Caco-2 (cell line): ENCODE measurements at regions not wholly inside any gene's neighbourhood (a gene's known extent, or its start where the extent isn't known, plus 50 kb on each side); places are given as distances from the start of the nearest gene placed in this dataset.

Experiments
- BruUV-seq: library from RNA; stranded (reverse); fragments of 400-500 nt; replicated peaks from 2 replicates; lab custom pipeline; 2021; lab: Mats Ljungman, UMichigan
- CTCF ChIA-PET: fragments of 300-600 bp; sonication (Branson Sonifier 250); formaldehyde crosslinking; loops from one replicate; lab custom pipeline; 2022; ENCODE audit warnings: antibody characterized with exemption; lab: Charles Lee
- POLR2A ChIA-PET: fragments of 300-600 bp; sonication (Branson Sonifier 250); formaldehyde crosslinking; loops from one replicate; lab custom pipeline; 2022; ENCODE audit warnings: antibody characterized with exemption; lab: Charles Lee
- DNase-seq, 2 experiments: peaks; one replicate each; pipeline versions ENCODE4 v3.0.0 to v3.0.0-alpha.2; 2020 to 2022
- H3K27me3 ChIP-seq: replicated peaks from 2 replicates; pipeline ENCODE4 v1.6.0; 2011; ENCODE audit warnings: low read length; ENCODE audit not compliant: control insufficient read depth, insufficient read depth
- H3K36me3 ChIP-seq: 2 replicates; pipeline ENCODE4 v1.5.1; 2011; ENCODE audit warnings: low read length; ENCODE audit not compliant: control insufficient read depth, insufficient read depth
- H3K4me1 ChIP-seq: fragments of 250-450 bp; sonication (Bioruptor Pico); 2 replicates; pipeline ENCODE4 v1.5.1; 2020; ENCODE audit warnings: mild to moderate bottlenecking
- H3K4me3 ChIP-seq: 2 replicates; pipeline ENCODE4 v1.5.1; 2011; ENCODE audit warnings: low read depth, mild to moderate bottlenecking, control low read depth, low read length
- H3K9me3 ChIP-seq: fragments of 250-450 bp; sonication (Bioruptor Pico); 2 replicates; pipeline ENCODE4 v1.5.1; 2020; ENCODE audit warnings: mild to moderate bottlenecking, moderate library complexity
- H3K27ac Mint-ChIP-seq: one replicate; pipeline ENCODE4 v1.8.0; 2022; ENCODE audit warnings: mixed read lengths; ENCODE audit not compliant: unreplicated experiment
- H3K27me3 Mint-ChIP-seq: one replicate; pipeline ENCODE4 v1.8.0; 2022; ENCODE audit warnings: mixed read lengths; ENCODE audit not compliant: insufficient read depth, unreplicated experiment
- H3K36me3 Mint-ChIP-seq: one replicate; pipeline ENCODE4 v1.8.0; 2022; ENCODE audit warnings: mild to moderate bottlenecking, mixed read lengths; ENCODE audit not compliant: insufficient read depth, unreplicated experiment
- H3K4me1 Mint-ChIP-seq: one replicate; pipeline ENCODE4 v1.8.0; 2022; ENCODE audit warnings: low read depth, mixed read lengths; ENCODE audit not compliant: unreplicated experiment
- H3K4me3 Mint-ChIP-seq: one replicate; pipeline ENCODE4 v1.8.0; 2022; ENCODE audit warnings: mild to moderate bottlenecking, moderate library complexity, mixed read lengths; ENCODE audit not compliant: unreplicated experiment
- H3K9me3 Mint-ChIP-seq: one replicate; pipeline ENCODE4 v1.8.0; 2022; ENCODE audit warnings: mixed read lengths; ENCODE audit not compliant: unreplicated experiment
- CTCF ChIP-seq, 2 experiments: fragments of 200-600 bp in 1 of 2; IDR thresholded peaks; 1 replicate in 1 of 2; 2 replicates in 1 of 2; pipeline versions ENCODE4 v1.5.1 to v1.8.0; 2011 to 2022; ENCODE audit warnings: antibody characterized with exemption in 1 of 2, control low read depth in 1 of 2, inconsistent platforms in 1 of 2, low read depth in 1 of 2, low read length in 1 of 2, mild to moderate bottlenecking in 1 of 2, moderate library complexity in 1 of 2; ENCODE audit not compliant: insufficient read depth in 1 of 2, severe bottlenecking in 1 of 2, unreplicated experiment in 1 of 2
- intact Hi-C: fragments of 100-400 bp; cut with micrococcal nuclease; formaldehyde crosslinking; loops from one replicate; pipeline ENCODE4 v1.10.0; 2022; ENCODE audit not compliant: unreplicated experiment

GRCh38 chr1:214882616-214883015 lies 199.9 kb upstream of the KCNK2 start:
- no peaks in the 10 kb centered on the region for H3K36me3 ChIP-seq
- POLR2A ChIA-PET = no interaction called here
- no peaks in the 10 kb centered on the region; the same call in 1 of the 2 replicates for H3K27me3 ChIP-seq
- intact Hi-C loops = no loop called here
- no peaks in the 10 kb centered on the region for H3K9me3 ChIP-seq
- no peaks in the 10 kb centered on the region for H3K9me3 Mint-ChIP-seq
- H3K4me3 ChIP-seq = no peak overlapping the region
- TF ChIP-seq CTCF (IDR thresholded peaks at IDR 0.05; ENCODE audit: insufficient read depth in 1 of 2, low read depth in 1 of 2, low read length in 1 of 2, severe bottlenecking in 1 of 2, unreplicated experiment in 1 of 2) = no peak
- H3K4me3 Mint-ChIP-seq = no peak overlapping the region
- H3K4me1 Mint-ChIP-seq = no peaks in the 10 kb centered on the region
- H3K27me3 Mint-ChIP-seq = no peaks in the 10 kb centered on the region
- no peaks in the 10 kb centered on the region for H3K36me3 Mint-ChIP-seq
- no peak overlapping the region for H3K27ac Mint-ChIP-seq
- no peaks in the 10 kb centered on the region for H3K4me1 ChIP-seq
- CTCF ChIA-PET = no interaction called here
- no peak for DNase-seq
- no TSS peak for BruUV-seq

- Mint-ChIP-seq H3K27me3 (no peaks in the 10 kb centered on the region), H3K36me3 (no peaks in the 10 kb centered on the region), H3K4me1 (no peaks in the 10 kb centered on the region), H3K9me3 (no peaks in the 10 kb centered on the region), H3K4me3 (no peak overlapping the region), H3K27ac (no peak overlapping the region)
- ChIA-PET CTCF (no interaction called here), POLR2A (no interaction called here)
- no peaks in the 10 kb centered on the region for H3K4me1 ChIP-seq
- no peak for TF ChIP-seq CTCF (IDR thresholded peaks at IDR 0.05; ENCODE audit: insufficient read depth in 1 of 2, low read depth in 1 of 2, low read length in 1 of 2, severe bottlenecking in 1 of 2, unreplicated experiment in 1 of 2)
- H3K27me3 ChIP-seq = no peaks in the 10 kb centered on the region
- H3K4me3 ChIP-seq = no peak overlapping the region
- intact Hi-C loops = no loop called here
- H3K9me3 ChIP-seq = no peaks in the 10 kb centered on the region
- DNase-seq = no peak
- no TSS peak for BruUV-seq
- H3K36me3 ChIP-seq = no peaks in the 10 kb centered on the region
Observed at GRCh38 chr1:214895011-214895600, 187.4 kb upstream of the KCNK2 start.

GRCh38 chr1:214896921-214897320 lies 185.6 kb upstream of the KCNK2 start:
- BruUV-seq = no TSS peak

More at GRCh38 chr1:214896921-214897320, 185.6 kb upstream of the KCNK2 start:
- H3K36me3 Mint-ChIP-seq = no peaks in the 10 kb centered on the region
- POLR2A ChIA-PET = no interaction called here
- no peaks in the 10 kb centered on the region for H3K27me3 Mint-ChIP-seq
- CTCF ChIA-PET = no interaction called here
- H3K4me3 Mint-ChIP-seq = no peak overlapping the region
- Histone ChIP-seq H3K27me3 (no peaks in the 10 kb centered on the region), H3K9me3 (no peaks in the 10 kb centered on the region), H3K36me3 (no peaks in the 10 kb centered on the region), H3K4me3 (no peak overlapping the region), H3K4me1 (no peaks in the 10 kb centered on the region; the same call in 1 of the 2 replicates)
- no peaks in the 10 kb centered on the region for H3K9me3 Mint-ChIP-seq
- intact Hi-C loops = no loop called here
- no peaks in the 10 kb centered on the region for H3K4me1 Mint-ChIP-seq
- no peak overlapping the region for H3K27ac Mint-ChIP-seq
- DNase-seq = no peak
- no peak for TF ChIP-seq CTCF (IDR thresholded peaks at IDR 0.05; ENCODE audit: insufficient read depth in 1 of 2, low read depth in 1 of 2, low read length in 1 of 2, severe bottlenecking in 1 of 2, unreplicated experiment in 1 of 2)
